IMR-90 (cell line): ENCODE measurements at regions not wholly inside any gene's neighbourhood (a gene's known extent, or its start where the extent isn't known, plus 50 kb on each side); places are given as distances from the start of the nearest gene placed in this dataset.

Experiments used
- FOS ChIP-seq: fragments of 150-350 bp; IDR thresholded peaks from 2 replicates; pipeline ENCODE4 v1.6.1; 2016; ENCODE audit warnings: low read depth, low read length
- USF2 ChIP-seq: fragments of 150-350 bp; IDR thresholded peaks from 2 replicates; pipeline ENCODE4 v1.6.1; 2017; ENCODE audit warnings: mild to moderate bottlenecking, antibody characterized with exemption, low read length, low read depth

GRCh38 chr5:96117771-96118651, 156.4 kb upstream of the ELL2 start (continued):
- TF ChIP-seq USF2 (no peak), FOS (no peak)
